ENCODE measurements at regions not wholly inside any gene's neighbourhood (a gene's known extent, or its start where the extent isn't known, plus 50 kb on each side); places are given as distances from the start of the nearest gene placed in this dataset.

GRCh38 chr1:14506471-14507255 lies 91.8 kb upstream of the KAZN start:
- no peak overlapping the region for H3K4me2 ChIP-seq
- H3K27ac ChIP-seq: no peak overlapping the region
- no peak for TF ChIP-seq Cebpa-rat (IDR thresholded peaks at IDR 0.05)
- H3K27me3 ChIP-seq: no peaks in the 10 kb centered on the region
- no peaks in the 10 kb centered on the region for H3K9me3 ChIP-seq (replicated peaks in 1 of 11)
- no peak overlapping the region for H3K9ac ChIP-seq
- H3K4me3 ChIP-seq: no peak overlapping the region
- no peaks in the 10 kb centered on the region for H3K4me1 ChIP-seq
- H3K36me3 ChIP-seq: no peaks in the 10 kb centered on the region
- no peaks in the 10 kb centered on the region for H4K20me1 ChIP-seq

DNA sequence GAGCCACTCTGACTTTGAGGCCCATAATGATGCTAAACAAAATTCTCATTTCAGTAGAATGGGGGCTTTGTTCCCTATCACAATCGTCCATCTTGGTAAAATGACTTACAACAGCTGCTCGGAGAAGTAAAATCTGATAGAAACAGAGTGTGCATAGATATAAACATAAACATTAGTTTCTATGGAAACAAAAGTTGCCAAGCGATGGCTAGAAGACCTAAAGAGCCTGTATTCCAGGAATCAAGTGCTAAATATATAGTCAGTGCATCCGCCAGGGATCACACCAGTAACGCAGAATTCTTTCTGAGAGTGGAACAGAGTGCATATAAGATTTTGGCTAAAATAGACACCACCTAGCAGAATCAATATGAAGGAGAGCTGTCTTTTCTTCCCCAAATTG lies 91.2 kb upstream of the KAZN start:
- H3K27me3 ChIP-seq: no peaks in the 10 kb centered on the region
- H3K36me3 ChIP-seq: no peaks in the 10 kb centered on the region

DNA sequence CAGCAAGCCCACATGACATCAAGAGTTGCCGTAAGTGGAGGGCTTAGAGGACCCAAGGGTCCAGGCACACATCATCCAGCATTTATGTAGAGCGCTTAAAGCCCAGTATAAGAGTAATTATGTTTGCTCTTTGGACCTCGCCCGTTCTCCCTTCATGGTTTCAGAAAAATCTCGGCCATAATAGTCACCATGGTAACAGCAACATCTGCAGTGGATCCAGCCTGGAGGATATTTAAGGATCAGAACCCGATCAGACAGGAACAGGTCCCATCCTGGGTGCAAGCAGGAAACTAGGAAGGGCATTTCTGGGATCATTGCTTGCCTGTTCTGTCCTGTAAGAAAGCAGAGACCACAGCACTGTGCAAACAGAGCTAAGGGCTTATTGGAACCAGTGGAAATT lies 89.9 kb upstream of the KAZN start:
- no peaks in the 10 kb centered on the region for H3K9me3 ChIP-seq (replicated peaks in 1 of 11)

More for the DNA sequence above, 91.2 kb upstream of the KAZN start:
- H3K4me1 ChIP-seq: no peaks in the 10 kb centered on the region
- TF ChIP-seq Cebpa-rat (IDR thresholded peaks at IDR 0.05): no peak
- no peak overlapping the region for H3K4me2 ChIP-seq
- no peaks in the 10 kb centered on the region for H3K9me3 ChIP-seq (replicated peaks in 1 of 11)
- H3K9ac ChIP-seq: no peak overlapping the region
- no peak overlapping the region for H3K4me3 ChIP-seq
- H3K27ac ChIP-seq: no peak overlapping the region
- H4K20me1 ChIP-seq: no peaks in the 10 kb centered on the region

DNA sequence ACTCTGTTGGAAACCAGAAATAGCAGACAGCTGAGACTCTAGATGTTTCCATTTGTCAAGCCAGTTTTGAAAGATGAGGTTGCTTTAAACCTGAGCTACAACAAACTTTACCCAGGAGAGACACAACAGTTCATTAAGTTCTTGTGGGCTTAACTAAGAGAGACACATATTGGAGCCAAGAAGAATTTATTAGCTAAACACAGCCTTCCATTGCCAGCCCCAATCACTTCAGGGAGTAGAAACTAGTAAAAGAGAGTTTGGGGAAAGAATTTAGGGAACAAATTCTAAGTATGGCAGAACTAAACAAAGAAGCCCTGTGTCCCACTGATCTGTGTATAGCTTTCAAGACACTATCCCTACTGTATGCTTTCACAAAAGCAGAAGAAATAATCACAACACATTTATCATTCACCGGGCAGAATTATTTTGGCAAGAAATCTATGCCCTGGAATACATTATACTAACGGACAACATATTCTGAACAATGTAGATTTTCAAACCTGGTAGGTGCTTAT lies 87.3 kb upstream of the KAZN start:
- no peaks in the 10 kb centered on the region for H3K4me1 ChIP-seq
- no peak for TF ChIP-seq Cebpa-rat (IDR thresholded peaks at IDR 0.05)
- H3K36me3 ChIP-seq: no peaks in the 10 kb centered on the region
- H3K4me3 ChIP-seq: no peak overlapping the region
- H3K4me2 ChIP-seq: no peak overlapping the region
- H4K20me1 ChIP-seq: no peaks in the 10 kb centered on the region
- H3K27me3 ChIP-seq: no peaks in the 10 kb centered on the region
- no peak overlapping the region for H3K9ac ChIP-seq
- no peak overlapping the region for H3K27ac ChIP-seq
- no peaks in the 10 kb centered on the region for H3K9me3 ChIP-seq (replicated peaks in 1 of 11)

More for the DNA sequence above, 89.9 kb upstream of the KAZN start:
- Histone ChIP-seq H3K4me2 (no peak overlapping the region), H3K27ac (no peak overlapping the region), H4K20me1 (no peaks in the 10 kb centered on the region), H3K4me3 (no peak overlapping the region), H3K4me1 (no peaks in the 10 kb centered on the region), H3K9ac (no peak overlapping the region), H3K27me3 (no peaks in the 10 kb centered on the region), H3K36me3 (no peaks in the 10 kb centered on the region)
- TF ChIP-seq Cebpa-rat (IDR thresholded peaks at IDR 0.05): no peak

GRCh38 chr1:14511796-14512585 lies 86.5 kb upstream of the KAZN start:
- no peaks in the 10 kb centered on the region for H3K36me3 ChIP-seq
- no peaks in the 10 kb centered on the region for H3K4me1 ChIP-seq
- TF ChIP-seq Cebpa-rat (IDR thresholded peaks at IDR 0.05): no peak
- no peak overlapping the region for H3K27ac ChIP-seq
- H4K20me1 ChIP-seq: no peaks in the 10 kb centered on the region
- H3K4me3 ChIP-seq: no peak overlapping the region
- no peak overlapping the region for H3K4me2 ChIP-seq
- H3K9ac ChIP-seq: no peak overlapping the region
- H3K9me3 ChIP-seq (replicated peaks in 1 of 11): no peaks in the 10 kb centered on the region
- no peaks in the 10 kb centered on the region for H3K27me3 ChIP-seq

- Histone ChIP-seq H4K20me1 (no peaks in the 10 kb centered on the region), H3K27me3 (no peaks in the 10 kb centered on the region), H3K4me1 (no peaks in the 10 kb centered on the region), H3K9ac (no peak overlapping the region), H3K36me3 (no peaks in the 10 kb centered on the region), H3K4me3 (no peak overlapping the region), H3K4me2 (no peak overlapping the region), H3K27ac (no peak overlapping the region), H3K9me3 (replicated peaks in 1 of 11) (no peaks in the 10 kb centered on the region)
- no peak for TF ChIP-seq Cebpa-rat (IDR thresholded peaks at IDR 0.05)
These were observed 85.4 kb upstream of the KAZN start for GRCh38 chr1:14513111-14513510.

DNA sequence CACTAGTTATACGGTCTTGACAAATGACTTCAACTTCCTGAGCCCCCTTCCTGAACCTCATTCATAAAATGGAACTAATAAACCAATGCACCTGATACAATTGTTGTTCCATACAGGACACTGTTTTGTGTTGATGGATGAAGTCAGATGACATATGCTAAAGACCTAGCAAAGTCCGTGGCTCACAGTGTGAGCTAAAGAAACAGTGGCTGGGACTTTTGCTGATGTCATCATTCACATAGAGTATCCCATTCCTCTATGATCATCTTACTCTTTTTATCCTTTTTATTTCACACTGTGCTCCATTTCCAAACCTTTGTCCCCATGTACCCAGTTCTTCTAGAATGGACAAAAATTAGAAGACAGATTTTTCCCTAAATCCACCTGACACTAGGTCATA lies 83.7 kb upstream of the KAZN start:
- Histone ChIP-seq H4K20me1 (no peaks in the 10 kb centered on the region), H3K9me3 (replicated peaks in 1 of 11) (no peaks in the 10 kb centered on the region), H3K9ac (no peak overlapping the region), H3K4me3 (no peak overlapping the region), H3K4me1 (no peaks in the 10 kb centered on the region), H3K27me3 (no peaks in the 10 kb centered on the region), H3K4me2 (no peak overlapping the region), H3K27ac (no peak overlapping the region), H3K36me3 (no peaks in the 10 kb centered on the region)
- TF ChIP-seq Cebpa-rat (IDR thresholded peaks at IDR 0.05): no peak

DNA sequence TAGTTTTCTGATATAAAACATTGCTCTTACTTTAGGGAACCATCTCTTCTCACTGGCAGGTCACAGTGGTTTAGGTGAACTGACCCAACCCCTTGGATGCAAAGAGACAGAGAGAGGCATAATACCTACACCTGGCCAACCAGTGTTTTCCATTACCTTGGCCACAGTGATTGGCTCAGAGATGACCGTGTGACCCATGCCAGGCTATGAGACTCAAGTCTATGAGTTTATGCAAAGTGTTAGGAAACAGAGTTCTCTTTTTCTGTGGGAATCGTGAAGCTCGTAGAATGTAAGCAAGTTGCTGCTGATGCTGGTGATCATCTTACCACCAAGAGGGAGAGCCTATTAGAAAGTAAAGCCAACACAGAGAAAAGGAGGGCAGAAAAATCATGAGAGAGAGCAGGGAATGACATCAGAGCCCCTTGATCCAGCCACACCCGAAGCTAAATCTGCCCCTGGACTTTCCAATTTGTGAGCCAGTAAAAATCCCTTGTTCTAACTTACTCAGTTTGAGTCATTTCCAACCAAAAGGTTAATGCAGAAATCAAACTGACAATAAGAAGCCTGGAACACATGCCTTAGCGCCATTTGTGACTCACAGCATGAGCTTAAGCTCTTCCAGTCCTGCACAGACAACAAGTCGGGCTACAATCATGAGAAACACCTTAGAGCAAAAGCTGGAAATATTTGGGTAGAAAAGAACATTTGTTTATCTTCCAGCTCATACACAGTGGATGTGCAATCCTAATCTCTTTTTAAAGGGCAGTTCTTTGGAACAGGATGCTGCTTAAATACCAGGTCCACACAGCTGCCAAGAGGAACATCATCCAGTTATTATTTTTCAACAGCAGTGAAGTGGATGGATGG lies 81.3 kb upstream of the KAZN start:
- no peak overlapping the region for H3K4me2 ChIP-seq
- no peak overlapping the region for H3K4me3 ChIP-seq
- TF ChIP-seq Cebpa-rat (IDR thresholded peaks at IDR 0.05): no peak
- H3K9me3 ChIP-seq (replicated peaks in 1 of 11): no peaks in the 10 kb centered on the region
- no peaks in the 10 kb centered on the region for H3K36me3 ChIP-seq
- no peak overlapping the region for H3K27ac ChIP-seq
- H4K20me1 ChIP-seq: no peaks in the 10 kb centered on the region
- no peak overlapping the region for H3K9ac ChIP-seq
- peaks cover 0 to 11% (median 3%) of the 10 kb centered on the region in 10 experiments; a peak in 7 of 20 replicates for H3K4me1 ChIP-seq
- H3K27me3 ChIP-seq: no peaks in the 10 kb centered on the region

- Histone ChIP-seq H4K20me1 (no peaks in the 10 kb centered on the region), H3K9me3 (replicated peaks in 1 of 11) (no peaks in the 10 kb centered on the region), H3K4me1 (peaks cover 0 to 11% (median 3%) of the 10 kb centered on the region in 10 experiments; a peak in 7 of 20 replicates), H3K27ac (no peak overlapping the region), H3K27me3 (no peaks in the 10 kb centered on the region), H3K36me3 (no peaks in the 10 kb centered on the region), H3K9ac (no peak overlapping the region), H3K4me3 (no peak overlapping the region), H3K4me2 (no peak overlapping the region)
- TF ChIP-seq Cebpa-rat (IDR thresholded peaks at IDR 0.05): no peak
These were observed 80.7 kb upstream of the KAZN start for GRCh38 chr1:14517841-14518180.

Measured in BLaER1 treated with 17β-estradiol and CSF1 and Interleukin-3, amounts not matched to agents 10 nM and 100 nM (cell line).